Neural progenitor cell (in vitro differentiated cells): ENCODE measurements at regions not wholly inside any gene's neighbourhood (a gene's known extent, or its start where the extent isn't known, plus 50 kb on each side); places are given as distances from the start of the nearest gene placed in this dataset.

Experiments used
- CTCF ChIP-seq: fragments of 200-600 bp; sonication (generic); IDR thresholded peaks from 2 replicates; pipeline ENCODE4 v1.5.1; 2017; ENCODE audit warnings: antibody characterized with exemption, mild to moderate bottlenecking
- EZH2 ChIP-seq: fragments of 200-600 bp; sonication (generic); IDR thresholded peaks from 2 replicates; pipeline ENCODE4 v1.6.1; 2017; ENCODE audit warnings: antibody characterized with exemption, mild to moderate bottlenecking, moderate library complexity
- EZH2phosphoT487 ChIP-seq: fragments of 200-600 bp; sonication (generic); IDR thresholded peaks from 2 replicates; pipeline ENCODE4 v1.6.1; 2017; ENCODE audit warnings: antibody characterized with exemption

DNA sequence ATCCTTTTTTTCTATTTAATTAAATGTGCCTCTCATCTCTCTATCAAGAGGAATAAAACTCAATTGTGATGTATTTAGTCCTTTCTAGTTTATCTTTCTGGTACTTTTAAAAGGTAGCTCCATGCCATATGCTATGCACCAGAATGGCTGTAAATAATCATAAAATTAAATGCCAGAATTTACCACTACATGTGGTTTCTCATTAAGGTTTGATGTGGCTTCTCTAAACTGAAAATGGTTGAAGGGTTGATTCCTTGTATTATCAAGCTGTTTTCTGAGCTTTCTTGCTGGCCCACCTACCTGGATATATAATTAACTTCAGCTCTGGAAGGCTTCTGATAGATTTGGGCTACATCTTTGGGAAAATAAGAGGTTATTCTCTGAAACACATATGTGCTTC, 171.9 kb upstream of the RHOBTB1 start:
- TF ChIP-seq CTCF (no peak), EZH2 (no peak), EZH2phosphoT487 (no peak)
